GM12878 (cell line): ENCODE measurements at regions not wholly inside any gene's neighbourhood (a gene's known extent, or its start where the extent isn't known, plus 50 kb on each side); places are given as distances from the start of the nearest gene placed in this dataset.

Experiments used
- ATAC-seq: fragments of 200-7000 bp; cut with Tn5 transposase; 3 replicates; pipeline ENCODE4 v1.9.1; 2020; ENCODE audit warnings: mild to moderate bottlenecking, moderate library complexity
- BruUV-seq: library from RNA; stranded (reverse); fragments of 400-500 nt; replicated peaks from 2 replicates; lab custom pipeline; 2021; lab: Mats Ljungman, UMichigan
- CTCF ChIA-PET: fragments of 300-600 bp; sonication (Branson Sonifier 250); formaldehyde crosslinking; extraction: SDS; loops from one replicate; lab custom pipeline; 2021; ENCODE audit warnings: inconsistent platforms; lab: Yijun Ruan, JAX
- POLR2A ChIA-PET: fragments of 350-600 bp; formaldehyde crosslinking; extraction: SDS; loops from one replicate; lab custom pipeline; 2021; ENCODE audit warnings: inconsistent platforms; lab: Charles Lee
- RAD21 ChIA-PET: fragments of 300-600 bp; sonication (Branson Sonifier 250); formaldehyde crosslinking; loops from one replicate; lab custom pipeline; 2023; ENCODE audit warnings: antibody characterized with exemption; ENCODE audit not compliant: unreplicated experiment; lab: Charles Lee
- SMC1A ChIA-PET: fragments of 300-600 bp; sonication (Branson Sonifier 250); formaldehyde crosslinking; loops from one replicate; lab custom pipeline; 2023; ENCODE audit not compliant: unreplicated experiment, uncharacterized antibody; lab: Charles Lee
- DNase-seq: peaks from one replicate; pipeline ENCODE4 v3.0.0-alpha.2; 2011; ENCODE audit warnings: low read depth, low spot score
- FAIRE-seq: peaks from 3 replicates; lab custom pipeline; 2011; peaks lifted over from hg19 to GRCh38; lab: Jason Lieb, UNC
- H2AFZ ChIP-seq: 2 replicates; pipeline ENCODE4 v1.6.0; 2011; ENCODE audit warnings: low read depth, low read length, control low read depth; ENCODE audit not compliant: control insufficient read depth
- H3K27ac ChIP-seq: 2 replicates; pipeline ENCODE4 v1.5.1; 2011; ENCODE audit warnings: control low read depth; ENCODE audit not compliant: control insufficient read depth, insufficient read depth
- H3K27me3 ChIP-seq, 2 experiments: replicated peaks in 1 of 2; 2 replicates each; pipeline versions ENCODE4 v1.6.0 to v1.6.1; 2011; ENCODE audit warnings: low read length in 1 of 2; ENCODE audit not compliant: control insufficient read depth in 2 of 2, insufficient read depth in 2 of 2
- H3K36me3 ChIP-seq, 2 experiments: 2 replicates each; pipeline ENCODE4 v1.5.1; 2011; ENCODE audit warnings: low read length in 1 of 2; ENCODE audit not compliant: control insufficient read depth in 2 of 2, insufficient read depth in 2 of 2
- H3K4me1 ChIP-seq: 2 replicates; pipeline ENCODE4 v1.6.1; 2011; ENCODE audit warnings: mild to moderate bottlenecking, low read length, moderate library complexity, mixed read lengths; ENCODE audit not compliant: control insufficient read depth, insufficient read depth
- H3K4me2 ChIP-seq: 2 replicates; pipeline ENCODE4 v1.6.0; 2011; ENCODE audit warnings: control low read depth; ENCODE audit not compliant: control insufficient read depth, insufficient read depth
- H3K4me3 ChIP-seq: fragments of 200-600 bp; sonication (generic); 2 replicates; pipeline ENCODE4 v1.5.1; 2016
- H3K79me2 ChIP-seq: 2 replicates; pipeline ENCODE4 v1.6.0; 2011; ENCODE audit warnings: low read length; ENCODE audit not compliant: control insufficient read depth, insufficient read depth
- H3K9ac ChIP-seq: 2 replicates; pipeline ENCODE4 v1.8.0; 2011; ENCODE audit warnings: low read length, control low read depth, mixed read lengths; ENCODE audit not compliant: control insufficient read depth, insufficient read depth
- H3K9me3 ChIP-seq: replicated peaks from 3 replicates; pipeline ENCODE4 v1.5.1; 2011; ENCODE audit warnings: mild to moderate bottlenecking, low read length; ENCODE audit not compliant: control insufficient read depth, insufficient read depth
- H4K20me1 ChIP-seq: 2 replicates; pipeline ENCODE4 v1.6.0; 2011; ENCODE audit not compliant: control insufficient read depth, insufficient read depth
- CHD2 ChIP-seq: IDR thresholded peaks from 2 replicates; pipeline ENCODE4 v1.6.1; 2011; ENCODE audit warnings: low read depth, low read length, improper control_type of control experiment, borderline replicate concordance
- WGBS: methylation state at CpG from one replicate; pipeline ENCODE4 v1.1.6; 2016; ENCODE audit warnings: low lambda C conversion rate; ENCODE audit not compliant: insufficient replicate concordance, insufficient coverage; ENCODE audit errors: missing lambda C conversion rate; 5-methylcytosine and 5-hydroxymethylcytosine counted together
- in situ Hi-C: fragments of 300-500 bp; cut with MboI; formaldehyde crosslinking; loops from 9 replicates; pipeline ENCODE4 v1.14.3; 2018; ENCODE audit warnings: mixed read lengths
- intact Hi-C: fragments of 100-400 bp; cut with micrococcal nuclease; formaldehyde crosslinking; loops from one replicate; pipeline ENCODE4 v1.14.2; 2022; ENCODE audit not compliant: unreplicated experiment
- TF ChIP-seq, protein P1 (sequence below): IDR thresholded peaks from 2 replicates; pipeline ENCODE4 v1.6.1; 2012; ENCODE audit warnings: mild to moderate bottlenecking, low read depth, low read length

GRCh38 chr15:89419370-89419984 is 76.9 kb downstream of the RHCG start:
- 22% methylated on average over 17 of the region's 17 CpGs for WGBS
- DNase-seq: no peak
- TF ChIP-seq CHD2: no peak
- TF ChIP-seq, protein P1, sequence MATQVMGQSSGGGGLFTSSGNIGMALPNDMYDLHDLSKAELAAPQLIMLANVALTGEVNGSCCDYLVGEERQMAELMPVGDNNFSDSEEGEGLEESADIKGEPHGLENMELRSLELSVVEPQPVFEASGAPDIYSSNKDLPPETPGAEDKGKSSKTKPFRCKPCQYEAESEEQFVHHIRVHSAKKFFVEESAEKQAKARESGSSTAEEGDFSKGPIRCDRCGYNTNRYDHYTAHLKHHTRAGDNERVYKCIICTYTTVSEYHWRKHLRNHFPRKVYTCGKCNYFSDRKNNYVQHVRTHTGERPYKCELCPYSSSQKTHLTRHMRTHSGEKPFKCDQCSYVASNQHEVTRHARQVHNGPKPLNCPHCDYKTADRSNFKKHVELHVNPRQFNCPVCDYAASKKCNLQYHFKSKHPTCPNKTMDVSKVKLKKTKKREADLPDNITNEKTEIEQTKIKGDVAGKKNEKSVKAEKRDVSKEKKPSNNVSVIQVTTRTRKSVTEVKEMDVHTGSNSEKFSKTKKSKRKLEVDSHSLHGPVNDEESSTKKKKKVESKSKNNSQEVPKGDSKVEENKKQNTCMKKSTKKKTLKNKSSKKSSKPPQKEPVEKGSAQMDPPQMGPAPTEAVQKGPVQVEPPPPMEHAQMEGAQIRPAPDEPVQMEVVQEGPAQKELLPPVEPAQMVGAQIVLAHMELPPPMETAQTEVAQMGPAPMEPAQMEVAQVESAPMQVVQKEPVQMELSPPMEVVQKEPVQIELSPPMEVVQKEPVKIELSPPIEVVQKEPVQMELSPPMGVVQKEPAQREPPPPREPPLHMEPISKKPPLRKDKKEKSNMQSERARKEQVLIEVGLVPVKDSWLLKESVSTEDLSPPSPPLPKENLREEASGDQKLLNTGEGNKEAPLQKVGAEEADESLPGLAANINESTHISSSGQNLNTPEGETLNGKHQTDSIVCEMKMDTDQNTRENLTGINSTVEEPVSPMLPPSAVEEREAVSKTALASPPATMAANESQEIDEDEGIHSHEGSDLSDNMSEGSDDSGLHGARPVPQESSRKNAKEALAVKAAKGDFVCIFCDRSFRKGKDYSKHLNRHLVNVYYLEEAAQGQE: peak; percentile 94
- ChIA-PET SMC1A (interaction anchor here (2.3 kb wide), 1 partner anchor 11 kb away, joined by 6 read pairs; no protein-coding TSS in a partner anchor), RAD21 (no interaction called here), CTCF (interaction anchor here (1.3 to 6.4 kb wide), 7 partner anchors 9 to 61 kb away, joined by 3 to 73 read pairs (median 6); no protein-coding TSS in a partner anchor), POLR2A (no interaction called here)
- Histone ChIP-seq H3K4me1 (no peaks in the 10 kb centered on the region), H3K27ac (no peak overlapping the region), H3K79me2 (no peaks in the 10 kb centered on the region), H4K20me1 (no peaks in the 10 kb centered on the region), H3K36me3 (no peaks in the 10 kb centered on the region), H3K4me2 (no peak overlapping the region), H3K27me3 (peaks cover 2 to 3% of the 10 kb centered on the region in 2 experiments; a peak in 3 of 4 replicates), H3K4me3 (no peak overlapping the region), H2AFZ (no peak overlapping the region), H3K9me3 (no peaks in the 10 kb centered on the region), H3K9ac (no peak overlapping the region)
- in situ Hi-C loops (no loop called here), intact Hi-C loops (no loop called here)
- FAIRE-seq: no peak
- no TSS peak for BruUV-seq
- peak; percentile 42; the same call in 2 of the 3 replicates for ATAC-seq
